Mammary epithelial cell (primary cell): ENCODE measurements at regions not wholly inside any gene's neighbourhood (a gene's known extent, or its start where the extent isn't known, plus 50 kb on each side); places are given as distances from the start of the nearest gene placed in this dataset.

Source experiments
- EZH2 ChIP-seq: IDR thresholded peaks from 2 replicates; pipeline ENCODE4 v1.6.1; 2012; ENCODE audit warnings: low read length, inconsistent platforms, borderline replicate concordance
- TF ChIP-seq, protein P1 (sequence below), 2 donors: IDR thresholded peaks in 1 of 2; conservative IDR thresholded peaks in 1 of 2; 2 replicates each; pipeline ENCODE4 v1.5.1; 2011 to 2012; ENCODE audit warnings: inconsistent platforms in 2 of 2, low read length in 2 of 2, mild to moderate bottlenecking in 2 of 2, control low read depth in 1 of 2, low read depth in 1 of 2; ENCODE audit not compliant: insufficient read depth in 1 of 2; ENCODE audit errors: extremely low read depth in 1 of 2

DNA sequence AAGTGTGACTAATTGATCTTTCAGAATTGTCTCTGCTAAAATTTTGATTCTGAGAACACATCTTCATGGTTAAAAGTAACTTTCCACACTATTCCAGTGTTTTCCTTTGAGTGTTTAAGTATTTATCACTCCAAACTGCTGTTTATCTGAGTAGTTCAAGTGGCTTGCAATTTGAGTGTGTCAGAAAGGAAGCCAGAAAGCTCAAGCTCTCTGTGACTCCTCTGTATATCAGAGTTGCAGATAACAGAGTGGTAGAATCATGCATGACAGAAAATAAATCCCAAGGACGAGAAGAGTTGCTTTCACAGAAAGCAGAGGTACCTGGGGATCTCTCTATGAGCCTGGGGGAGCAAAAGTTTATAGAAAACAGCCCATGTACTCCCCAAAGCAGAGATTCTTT is 130.0 kb downstream of the CYB561 start:
- TF ChIP-seq, protein P1, sequence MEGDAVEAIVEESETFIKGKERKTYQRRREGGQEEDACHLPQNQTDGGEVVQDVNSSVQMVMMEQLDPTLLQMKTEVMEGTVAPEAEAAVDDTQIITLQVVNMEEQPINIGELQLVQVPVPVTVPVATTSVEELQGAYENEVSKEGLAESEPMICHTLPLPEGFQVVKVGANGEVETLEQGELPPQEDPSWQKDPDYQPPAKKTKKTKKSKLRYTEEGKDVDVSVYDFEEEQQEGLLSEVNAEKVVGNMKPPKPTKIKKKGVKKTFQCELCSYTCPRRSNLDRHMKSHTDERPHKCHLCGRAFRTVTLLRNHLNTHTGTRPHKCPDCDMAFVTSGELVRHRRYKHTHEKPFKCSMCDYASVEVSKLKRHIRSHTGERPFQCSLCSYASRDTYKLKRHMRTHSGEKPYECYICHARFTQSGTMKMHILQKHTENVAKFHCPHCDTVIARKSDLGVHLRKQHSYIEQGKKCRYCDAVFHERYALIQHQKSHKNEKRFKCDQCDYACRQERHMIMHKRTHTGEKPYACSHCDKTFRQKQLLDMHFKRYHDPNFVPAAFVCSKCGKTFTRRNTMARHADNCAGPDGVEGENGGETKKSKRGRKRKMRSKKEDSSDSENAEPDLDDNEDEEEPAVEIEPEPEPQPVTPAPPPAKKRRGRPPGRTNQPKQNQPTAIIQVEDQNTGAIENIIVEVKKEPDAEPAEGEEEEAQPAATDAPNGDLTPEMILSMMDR (conservative IDR thresholded peaks at IDR 0.05 in 1 of 2, IDR thresholded peaks at IDR 0.05 in 1 of 2; ENCODE audit: extremely low read depth in 1 of 2, insufficient read depth in 1 of 2, low read depth in 1 of 2, low read length in 2 of 2) = no peak
- TF ChIP-seq EZH2 = no peak
